GM19372 (cell line): ENCODE measurements at regions not wholly inside any gene's neighbourhood (a gene's known extent, or its start where the extent isn't known, plus 50 kb on each side); places are given as distances from the start of the nearest gene placed in this dataset.

ENCODE experiments used
- ATAC-seq: cut with Tn5 transposase; IDR thresholded peaks from one replicate; pipeline ENCODE4 v1.9.1; 2021; ENCODE audit warnings: mild to moderate bottlenecking, low read depth, moderate library complexity; ENCODE audit not compliant: unreplicated experiment

- ATAC-seq, result no peak
Measured at GRCh38 chr6:145360865-145361264, 374.5 kb downstream of the EPM2A start.

GRCh38 chr6:145367149-145367548 lies 368.2 kb downstream of the EPM2A start:
- no peak for ATAC-seq

- no peak for ATAC-seq
Measured at GRCh38 chr6:145368075-145368474, 367.2 kb downstream of the EPM2A start.

- no peak for ATAC-seq
Measured at GRCh38 chr6:145370559-145370958, 364.8 kb downstream of the EPM2A start.

GRCh38 chr6:145372671-145373151 lies 362.6 kb downstream of the EPM2A start:
- ATAC-seq, result peak; percentile 99

- no peak for ATAC-seq
Measured at GRCh38 chr6:145373826-145374225, 361.5 kb downstream of the EPM2A start.

GRCh38 chr6:145374570-145374969 lies 360.8 kb downstream of the EPM2A start:
- ATAC-seq, result no peak

GRCh38 chr6:145375502-145375901 lies 359.8 kb downstream of the EPM2A start:
- no peak for ATAC-seq

GRCh38 chr6:145380186-145380585 lies 355.1 kb downstream of the EPM2A start:
- ATAC-seq, result no peak

GRCh38 chr6:145381941-145382340 lies 353.4 kb downstream of the EPM2A start:
- ATAC-seq, result no peak

GRCh38 chr6:145383428-145383827 lies 351.9 kb downstream of the EPM2A start:
- no peak for ATAC-seq

GRCh38 chr6:145384503-145384902 lies 350.8 kb downstream of the EPM2A start:
- ATAC-seq, result no peak

- ATAC-seq, result no peak
Measured at GRCh38 chr6:145396499-145396898, 338.8 kb downstream of the EPM2A start.

GRCh38 chr6:145400508-145400907 lies 334.8 kb downstream of the EPM2A start:
- ATAC-seq, result no peak

GRCh38 chr6:145405006-145405551 lies 330.2 kb downstream of the EPM2A start:
- no peak for ATAC-seq

GRCh38 chr6:145406783-145407182 lies 328.5 kb downstream of the EPM2A start:
- no peak for ATAC-seq

- ATAC-seq, result no peak
Measured at GRCh38 chr6:145415616-145416015, 319.7 kb downstream of the EPM2A start.

GRCh38 chr6:145420599-145420998 lies 314.7 kb downstream of the EPM2A start:
- ATAC-seq, result no peak

GRCh38 chr6:145423936-145424335 lies 311.4 kb downstream of the EPM2A start:
- ATAC-seq, result no peak

GRCh38 chr6:145427232-145427631 lies 308.1 kb downstream of the EPM2A start:
- no peak for ATAC-seq

GRCh38 chr6:145428706-145429105 lies 306.6 kb downstream of the EPM2A start:
- ATAC-seq, result no peak

GRCh38 chr6:145442110-145442509 lies 293.2 kb downstream of the EPM2A start:
- no peak for ATAC-seq

GRCh38 chr6:145445674-145446073 lies 289.6 kb downstream of the EPM2A start:
- ATAC-seq, result no peak
